GM13977 (cell line): ENCODE measurements at regions not wholly inside any gene's neighbourhood (a gene's known extent, or its start where the extent isn't known, plus 50 kb on each side); places are given as distances from the start of the nearest gene placed in this dataset.

Source experiments
- DNase-seq: peaks from one replicate; pipeline ENCODE4 v3.0.0; 2012; ENCODE audit warnings: low spot score
- in situ Hi-C: fragments of 300-500 bp; cut with MboI; formaldehyde crosslinking; loops from one replicate; pipeline ENCODE4 v1.12.0; 2022; ENCODE audit warnings: low sequenced_read_pairs, low pct_unique_long_range_greater_than_20kb, mixed read lengths, inconsistent platforms; ENCODE audit not compliant: unreplicated experiment
- TF ChIP-seq, protein P1 (sequence below): IDR thresholded peaks from 2 replicates; pipeline ENCODE4 v1.5.1; 2012; ENCODE audit warnings: mild to moderate bottlenecking, control low read depth; ENCODE audit not compliant: insufficient read depth; ENCODE audit errors: extremely low read depth, missing control alignments

DNA sequence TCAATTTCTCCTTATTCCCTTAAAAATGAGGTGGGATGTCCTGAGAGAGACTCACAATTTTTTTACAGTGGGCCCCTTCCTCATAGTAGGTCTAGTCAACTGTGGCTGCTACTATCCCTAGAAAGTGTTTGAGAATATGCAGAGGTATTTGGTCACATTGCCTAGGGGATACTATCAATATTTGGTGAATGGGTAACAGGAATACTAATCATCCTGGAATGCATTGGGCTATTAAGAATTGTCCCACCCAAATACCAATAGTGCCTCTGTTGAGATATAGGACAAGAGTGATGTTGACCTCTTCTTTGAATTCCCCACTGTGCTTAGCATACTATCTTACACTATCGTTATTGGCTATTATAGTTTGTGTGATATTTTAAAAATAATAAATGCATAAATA, 389.4 kb downstream of the DIPK2A start:
- in situ Hi-C loops = no loop called here
- TF ChIP-seq, protein P1, sequence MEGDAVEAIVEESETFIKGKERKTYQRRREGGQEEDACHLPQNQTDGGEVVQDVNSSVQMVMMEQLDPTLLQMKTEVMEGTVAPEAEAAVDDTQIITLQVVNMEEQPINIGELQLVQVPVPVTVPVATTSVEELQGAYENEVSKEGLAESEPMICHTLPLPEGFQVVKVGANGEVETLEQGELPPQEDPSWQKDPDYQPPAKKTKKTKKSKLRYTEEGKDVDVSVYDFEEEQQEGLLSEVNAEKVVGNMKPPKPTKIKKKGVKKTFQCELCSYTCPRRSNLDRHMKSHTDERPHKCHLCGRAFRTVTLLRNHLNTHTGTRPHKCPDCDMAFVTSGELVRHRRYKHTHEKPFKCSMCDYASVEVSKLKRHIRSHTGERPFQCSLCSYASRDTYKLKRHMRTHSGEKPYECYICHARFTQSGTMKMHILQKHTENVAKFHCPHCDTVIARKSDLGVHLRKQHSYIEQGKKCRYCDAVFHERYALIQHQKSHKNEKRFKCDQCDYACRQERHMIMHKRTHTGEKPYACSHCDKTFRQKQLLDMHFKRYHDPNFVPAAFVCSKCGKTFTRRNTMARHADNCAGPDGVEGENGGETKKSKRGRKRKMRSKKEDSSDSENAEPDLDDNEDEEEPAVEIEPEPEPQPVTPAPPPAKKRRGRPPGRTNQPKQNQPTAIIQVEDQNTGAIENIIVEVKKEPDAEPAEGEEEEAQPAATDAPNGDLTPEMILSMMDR = no peak
- DNase-seq = no peak

DNA sequence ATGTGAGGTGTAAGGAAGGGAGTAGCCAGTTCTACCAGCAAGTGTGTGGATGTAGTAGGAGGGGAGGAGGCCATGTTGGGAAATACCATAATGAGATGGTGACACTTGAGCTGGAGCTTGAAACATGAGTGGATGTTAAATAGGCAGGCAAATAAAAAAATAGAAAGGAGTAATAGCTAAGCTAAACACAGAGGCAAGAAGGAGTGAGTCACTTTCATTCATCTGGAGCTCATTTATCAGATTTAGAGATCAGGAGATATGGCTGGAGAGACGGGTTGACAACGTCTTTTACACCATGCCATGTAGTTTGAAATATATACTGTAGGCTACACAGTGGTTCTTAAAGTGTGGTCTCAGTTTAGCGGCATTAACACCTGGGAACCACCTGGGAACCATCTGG, 390.5 kb downstream of the DIPK2A start:
- no peak for DNase-seq
- TF ChIP-seq, protein P1 = no peak
- in situ Hi-C loops = no loop called here

DNA sequence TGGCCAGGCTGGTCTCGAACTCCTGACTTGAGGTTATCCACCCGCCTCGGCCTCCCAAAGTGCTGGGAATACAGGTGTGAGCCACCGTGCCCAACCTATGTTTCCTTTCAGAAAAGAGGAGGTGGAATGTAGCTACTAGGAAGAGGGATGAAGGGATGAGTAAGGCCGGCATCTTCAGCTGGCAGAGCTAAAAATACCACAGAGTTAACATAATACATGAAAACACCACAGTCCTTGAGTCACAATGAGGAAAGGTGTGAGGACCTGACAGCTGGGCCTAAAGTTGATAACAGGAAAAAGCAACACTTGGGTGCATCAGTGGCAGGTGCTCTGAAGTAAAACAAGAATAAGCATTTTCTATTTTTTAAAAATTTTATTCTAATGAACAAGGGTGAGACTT, 392.2 kb downstream of the DIPK2A start:
- in situ Hi-C loops = no loop called here
- DNase-seq = no peak

DNA sequence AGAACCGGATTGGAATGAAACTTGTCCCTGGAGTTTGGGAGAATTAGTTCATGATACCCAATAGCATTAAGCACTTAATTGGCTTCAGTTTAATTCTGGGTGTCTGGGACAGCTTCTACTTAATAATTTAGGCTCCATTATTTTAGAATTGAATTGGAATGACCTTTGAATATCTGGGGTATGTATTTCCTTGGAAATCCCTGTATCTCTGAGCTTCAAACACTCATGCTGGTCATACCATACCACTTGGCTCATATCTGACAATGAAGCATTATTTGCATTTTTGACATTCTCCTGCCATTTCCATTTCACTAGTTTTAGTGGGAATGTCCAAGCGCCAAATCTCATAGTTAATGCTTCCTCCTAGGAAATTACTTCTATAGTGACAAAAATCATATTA, 393.1 kb downstream of the DIPK2A start:
- TF ChIP-seq, protein P1 = no peak
- in situ Hi-C loops = no loop called here
- no peak for DNase-seq

More for the DNA sequence above, 392.2 kb downstream of the DIPK2A start:
- TF ChIP-seq, protein P1 = no peak

DNA sequence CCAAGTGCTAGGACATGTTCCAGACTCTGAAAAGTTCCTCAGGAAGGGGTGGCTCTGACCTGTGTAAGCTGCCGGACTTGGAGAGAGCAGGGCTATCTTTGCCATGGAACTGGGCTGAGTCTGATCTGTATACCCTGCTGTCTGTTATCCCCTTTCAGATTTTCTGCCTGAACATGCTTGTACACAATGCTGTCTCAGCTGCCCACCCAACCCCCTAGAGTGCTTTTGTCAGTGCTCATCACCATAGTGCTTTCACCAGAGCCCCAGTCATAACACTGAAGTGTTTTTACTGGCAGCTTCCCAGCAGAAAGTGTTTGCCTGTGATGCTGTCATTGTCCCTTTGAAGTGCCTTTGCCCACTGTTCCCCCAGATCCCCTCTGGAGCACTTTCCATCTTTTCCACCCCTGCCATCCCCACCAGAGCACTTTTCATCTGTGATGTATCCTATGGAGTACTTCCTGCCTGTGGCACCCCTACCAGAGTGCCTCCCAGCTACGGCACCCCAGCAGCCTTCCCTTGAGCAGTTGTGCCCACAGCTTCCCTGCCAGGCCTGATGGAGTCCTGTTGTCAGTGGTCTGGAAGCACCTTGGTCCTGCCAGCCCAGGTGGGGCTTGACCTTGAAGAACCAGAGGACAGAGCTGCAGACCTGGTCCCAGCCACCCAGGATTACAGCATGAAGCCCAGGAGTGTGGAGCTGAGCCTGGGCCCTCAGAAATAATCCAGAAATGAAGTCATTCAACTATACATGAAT, 397.7 kb downstream of the DIPK2A start:
- in situ Hi-C loops = no loop called here
- TF ChIP-seq, protein P1 = no peak

DNA sequence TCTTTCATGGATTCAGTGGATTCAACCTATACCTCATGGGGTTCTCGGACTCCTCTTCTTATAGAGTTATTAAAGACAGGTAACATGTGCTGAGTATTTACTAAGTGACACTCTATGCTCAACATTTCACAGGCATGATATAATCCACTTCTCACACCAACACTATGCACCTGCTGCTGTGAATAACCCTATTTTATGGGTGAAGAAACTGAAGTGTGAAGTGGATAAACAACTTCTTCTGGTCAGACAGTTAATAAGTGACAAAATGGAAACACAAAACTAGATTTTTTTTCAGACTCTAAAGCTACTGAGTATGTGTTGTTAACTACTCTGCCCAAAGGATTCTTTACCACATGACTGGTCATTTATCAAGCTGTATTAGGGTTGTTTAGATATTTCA, 403.5 kb downstream of the DIPK2A start:
- in situ Hi-C loops = no loop called here
- TF ChIP-seq, protein P1 = no peak
- no peak for DNase-seq

More for the DNA sequence above, 397.7 kb downstream of the DIPK2A start:
- no peak for DNase-seq

DNA sequence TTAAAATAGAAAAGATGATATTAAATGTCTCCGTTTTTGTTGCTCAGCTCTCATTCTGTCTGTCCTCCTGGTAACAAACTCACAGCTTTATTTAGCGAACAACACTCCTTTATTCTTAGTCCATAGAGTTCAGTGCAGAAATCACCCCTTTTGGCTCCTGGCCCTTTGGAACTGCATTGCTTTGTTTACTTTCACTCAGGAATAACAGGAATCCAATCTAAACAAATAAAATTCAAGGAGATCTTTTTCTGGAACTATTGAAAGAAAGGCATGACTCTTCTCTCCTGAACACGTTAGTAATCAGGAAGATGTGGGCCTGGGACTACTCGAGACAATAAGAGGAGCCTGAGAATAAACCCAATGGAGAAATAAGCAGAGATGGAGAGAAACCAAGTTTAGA, 409.2 kb downstream of the DIPK2A start:
- DNase-seq = no peak
- in situ Hi-C loops = no loop called here
- TF ChIP-seq, protein P1 = no peak
